Naive thymus-derived CD4-positive, alpha-beta T cell (primary cell): ENCODE measurements at regions not wholly inside any gene's neighbourhood (a gene's known extent, or its start where the extent isn't known, plus 50 kb on each side); places are given as distances from the start of the nearest gene placed in this dataset.
"Not testable (repeated sequence)": the region's sequence is repeated elsewhere in the genome, so short reads cannot be mapped to it uniquely, and the experiment has no call there.

Experiments
- ATAC-seq: fragments of 150-1000 bp; cut with Tn5 transposase; 2 replicates; pipeline ENCODE4 v1.10.0; 2021; ENCODE audit warnings: mild to moderate bottlenecking, moderate library complexity
- CTCF ChIA-PET: fragments of 350-600 bp; sonication (Branson Sonifier 250); formaldehyde crosslinking; loops from one replicate; lab custom pipeline; 2021; ENCODE audit warnings: antibody characterized with exemption; lab: Charles Lee
- POLR2A ChIA-PET: fragments of 350-600 bp; sonication (Branson Sonifier 250); formaldehyde crosslinking; loops from one replicate; lab custom pipeline; 2021; ENCODE audit warnings: antibody characterized with exemption, inconsistent platforms; lab: Charles Lee
- DNase-seq, 9 donors: peaks; one replicate each; pipeline versions ENCODE4 v3.0.0 to v3.0.0-alpha.2; 2020 to 2022; ENCODE audit warnings: mixed read lengths in 1 of 9
- H3K27ac ChIP-seq: one replicate; pipeline ENCODE4 v1.7.0; 2013; ENCODE audit warnings: mild to moderate bottlenecking, low read depth, low read length, moderate library complexity
- H3K27me3 ChIP-seq, 2 donors: one replicate each; pipeline ENCODE4 v1.7.0; 2013; ENCODE audit warnings: low read length in 2 of 2, mild to moderate bottlenecking in 2 of 2, moderate library complexity in 2 of 2; ENCODE audit not compliant: control insufficient read depth in 2 of 2, insufficient read depth in 2 of 2
- H3K36me3 ChIP-seq, 3 experiments: 1 replicate in 2 of 3; 2 replicates in 1 of 3; pipeline ENCODE4 v1.7.0; 2013; ENCODE audit warnings: low read length in 3 of 3, mild to moderate bottlenecking in 3 of 3, moderate library complexity in 1 of 3; ENCODE audit not compliant: insufficient read depth in 3 of 3, control insufficient read depth in 2 of 3
- H3K4me1 ChIP-seq, 2 donors: one replicate each; pipeline ENCODE4 v1.7.0; 2013; ENCODE audit warnings: low read length in 2 of 2, mild to moderate bottlenecking in 2 of 2, moderate library complexity in 1 of 2; ENCODE audit not compliant: control insufficient read depth in 2 of 2, insufficient read depth in 2 of 2
- H3K4me3 ChIP-seq: 2 replicates; pipeline ENCODE4 v1.7.0; 2013; ENCODE audit warnings: mild to moderate bottlenecking, low read length
- H3K9me3 ChIP-seq, 3 experiments: 1 replicate in 2 of 3; 2 replicates in 1 of 3; pipeline ENCODE4 v1.7.0; 2013; ENCODE audit warnings: low read length in 3 of 3; ENCODE audit not compliant: control insufficient read depth in 2 of 3
- H3K27ac Mint-ChIP-seq, 9 donors: one replicate each; pipeline ENCODE4 v1.8.0; 2020 to 2022; ENCODE audit warnings: mixed read lengths in 9 of 9, mild to moderate bottlenecking in 8 of 9, moderate library complexity in 5 of 9, inconsistent platforms in 2 of 9
- H3K27me3 Mint-ChIP-seq, 5 donors: one replicate each; pipeline ENCODE4 v1.8.0; 2021 to 2022; ENCODE audit warnings: mixed read lengths in 5 of 5, mild to moderate bottlenecking in 1 of 5
- H3K36me3 Mint-ChIP-seq, 5 donors: one replicate each; pipeline ENCODE4 v1.8.0; 2020 to 2022; ENCODE audit warnings: mixed read lengths in 5 of 5, mild to moderate bottlenecking in 3 of 5, inconsistent platforms in 1 of 5
- H3K4me1 Mint-ChIP-seq, 7 donors: one replicate each; pipeline ENCODE4 v1.8.0; 2020 to 2022; ENCODE audit warnings: mixed read lengths in 7 of 7, mild to moderate bottlenecking in 3 of 7, inconsistent platforms in 1 of 7
- H3K4me3 Mint-ChIP-seq, 10 donors: one replicate each; pipeline ENCODE4 v1.8.0; 2020 to 2022; ENCODE audit warnings: mild to moderate bottlenecking in 10 of 10, mixed read lengths in 10 of 10, moderate library complexity in 6 of 10, inconsistent platforms in 2 of 10
- H3K9me3 Mint-ChIP-seq, 11 donors: one replicate each; pipeline ENCODE4 v1.8.0; 2020 to 2022; ENCODE audit warnings: mixed read lengths in 11 of 11, mild to moderate bottlenecking in 4 of 11, inconsistent platforms in 1 of 11, moderate library complexity in 1 of 11
- intact Hi-C, 2 donors: fragments of 100-400 bp; cut with micrococcal nuclease; formaldehyde crosslinking; loops; one replicate each; pipeline ENCODE4 v1.15.1; 2023

- H3K4me3 ChIP-seq, H3K27ac ChIP-seq, H3K9me3 Mint-ChIP-seq, H3K27me3 ChIP-seq, H3K27me3 Mint-ChIP-seq, H3K27ac Mint-ChIP-seq, H3K4me1 ChIP-seq, H3K9me3 ChIP-seq, H3K4me3 Mint-ChIP-seq, H3K36me3 Mint-ChIP-seq, POLR2A ChIA-PET, H3K4me1 Mint-ChIP-seq, intact Hi-C loops, H3K36me3 ChIP-seq, ATAC-seq, DNase-seq, CTCF ChIA-PET: not testable (repeated sequence)
These were observed 197.6 kb downstream of the TP53TG3 start for GRCh38 chr16:32478406-32478805.

GRCh38 chr16:32477551-32477950 is 198.4 kb downstream of the TP53TG3 start:
- H3K27me3 Mint-ChIP-seq, H3K4me3 ChIP-seq, CTCF ChIA-PET, intact Hi-C loops, H3K9me3 Mint-ChIP-seq, H3K4me1 ChIP-seq, DNase-seq, H3K36me3 ChIP-seq, H3K4me1 Mint-ChIP-seq, H3K27ac ChIP-seq, POLR2A ChIA-PET, H3K9me3 ChIP-seq, H3K27me3 ChIP-seq, H3K27ac Mint-ChIP-seq, ATAC-seq, H3K4me3 Mint-ChIP-seq, H3K36me3 Mint-ChIP-seq: not testable (repeated sequence)

GRCh38 chr16:32474365-32474764 is 201.6 kb downstream of the TP53TG3 start:
- POLR2A ChIA-PET, H3K36me3 Mint-ChIP-seq, CTCF ChIA-PET: not testable (repeated sequence)

GRCh38 chr16:32461666-32462065 is 208.6 kb downstream of the TP53TG3D start:
- H3K27ac Mint-ChIP-seq, H3K4me1 ChIP-seq, POLR2A ChIA-PET, intact Hi-C loops, H3K9me3 Mint-ChIP-seq, H3K9me3 ChIP-seq, H3K36me3 Mint-ChIP-seq, H3K27ac ChIP-seq, ATAC-seq, H3K27me3 Mint-ChIP-seq, H3K4me3 Mint-ChIP-seq, CTCF ChIA-PET, H3K36me3 ChIP-seq, H3K4me3 ChIP-seq, H3K27me3 ChIP-seq, H3K4me1 Mint-ChIP-seq: not testable (repeated sequence)
- peak in 1 of 9 donors; percentile 2 for DNase-seq

More at GRCh38 chr16:32474365-32474764, 201.6 kb downstream of the TP53TG3 start:
- H3K9me3 Mint-ChIP-seq, ATAC-seq, H3K9me3 ChIP-seq, H3K36me3 ChIP-seq, H3K4me3 ChIP-seq, H3K4me1 Mint-ChIP-seq, H3K27me3 Mint-ChIP-seq, H3K27me3 ChIP-seq, H3K4me1 ChIP-seq, H3K4me3 Mint-ChIP-seq, H3K27ac ChIP-seq, H3K27ac Mint-ChIP-seq, intact Hi-C loops: not testable (repeated sequence)
- peak in 1 of 9 donors; percentile 7 for DNase-seq

GRCh38 chr16:32461001-32461400 is 207.9 kb downstream of the TP53TG3D start:
- H3K36me3 ChIP-seq, H3K27me3 ChIP-seq, H3K27ac Mint-ChIP-seq, DNase-seq, H3K4me1 ChIP-seq, H3K4me3 ChIP-seq, H3K4me3 Mint-ChIP-seq, POLR2A ChIA-PET, H3K9me3 Mint-ChIP-seq, H3K27me3 Mint-ChIP-seq, H3K4me1 Mint-ChIP-seq, ATAC-seq, H3K27ac ChIP-seq, H3K9me3 ChIP-seq, intact Hi-C loops, CTCF ChIA-PET, H3K36me3 Mint-ChIP-seq: not testable (repeated sequence)
